DND-41 (cell line): ENCODE measurements at regions not wholly inside any gene's neighbourhood (a gene's known extent, or its start where the extent isn't known, plus 50 kb on each side); places are given as distances from the start of the nearest gene placed in this dataset.

Experiments used
- EZH2 ChIP-seq: IDR thresholded peaks from 3 replicates; pipeline ENCODE4 v1.6.1; 2012; ENCODE audit warnings: borderline replicate concordance, low read depth, mild to moderate bottlenecking, moderate library complexity, low read length, inconsistent platforms; ENCODE audit not compliant: severe bottlenecking
- TF ChIP-seq, protein P1 (sequence below): IDR thresholded peaks from 2 replicates; pipeline ENCODE4 v1.5.1; 2012; ENCODE audit warnings: borderline replicate concordance, low read length, moderate library complexity, mild to moderate bottlenecking; ENCODE audit not compliant: poor library complexity, severe bottlenecking; ENCODE audit errors: extremely low read depth

DNA sequence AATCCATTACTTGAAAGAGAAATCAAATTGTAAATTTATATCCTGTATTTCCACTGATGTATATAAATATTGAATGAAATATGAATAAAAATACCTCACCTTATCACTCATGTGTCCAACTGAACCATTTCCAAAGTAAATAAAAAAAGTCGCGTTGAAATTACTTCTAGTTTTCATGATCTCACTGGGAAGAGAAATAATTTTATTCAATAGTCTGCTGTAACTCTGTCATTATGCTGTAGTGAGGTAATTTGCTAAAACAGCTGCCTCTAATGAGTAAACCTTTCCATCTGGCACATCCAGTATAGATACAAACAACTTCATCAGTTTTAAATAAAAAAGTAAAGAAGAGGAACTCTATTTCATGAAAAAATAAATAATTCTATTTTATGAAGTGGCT, 611.5 kb downstream of the ZNF608 start:
- no peak for TF ChIP-seq EZH2
- TF ChIP-seq, protein P1, sequence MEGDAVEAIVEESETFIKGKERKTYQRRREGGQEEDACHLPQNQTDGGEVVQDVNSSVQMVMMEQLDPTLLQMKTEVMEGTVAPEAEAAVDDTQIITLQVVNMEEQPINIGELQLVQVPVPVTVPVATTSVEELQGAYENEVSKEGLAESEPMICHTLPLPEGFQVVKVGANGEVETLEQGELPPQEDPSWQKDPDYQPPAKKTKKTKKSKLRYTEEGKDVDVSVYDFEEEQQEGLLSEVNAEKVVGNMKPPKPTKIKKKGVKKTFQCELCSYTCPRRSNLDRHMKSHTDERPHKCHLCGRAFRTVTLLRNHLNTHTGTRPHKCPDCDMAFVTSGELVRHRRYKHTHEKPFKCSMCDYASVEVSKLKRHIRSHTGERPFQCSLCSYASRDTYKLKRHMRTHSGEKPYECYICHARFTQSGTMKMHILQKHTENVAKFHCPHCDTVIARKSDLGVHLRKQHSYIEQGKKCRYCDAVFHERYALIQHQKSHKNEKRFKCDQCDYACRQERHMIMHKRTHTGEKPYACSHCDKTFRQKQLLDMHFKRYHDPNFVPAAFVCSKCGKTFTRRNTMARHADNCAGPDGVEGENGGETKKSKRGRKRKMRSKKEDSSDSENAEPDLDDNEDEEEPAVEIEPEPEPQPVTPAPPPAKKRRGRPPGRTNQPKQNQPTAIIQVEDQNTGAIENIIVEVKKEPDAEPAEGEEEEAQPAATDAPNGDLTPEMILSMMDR, result no peak
